GM19023 (cell line): ENCODE measurements at regions not wholly inside any gene's neighbourhood (a gene's known extent, or its start where the extent isn't known, plus 50 kb on each side); places are given as distances from the start of the nearest gene placed in this dataset.
"Not testable (repeated sequence)": the region's sequence is repeated elsewhere in the genome, so short reads cannot be mapped to it uniquely, and the experiment has no call there.

Source experiments
- ATAC-seq: cut with Tn5 transposase; IDR thresholded peaks from one replicate; pipeline ENCODE4 v1.9.1; 2021; ENCODE audit warnings: mild to moderate bottlenecking, moderate library complexity; ENCODE audit not compliant: unreplicated experiment

DNA sequence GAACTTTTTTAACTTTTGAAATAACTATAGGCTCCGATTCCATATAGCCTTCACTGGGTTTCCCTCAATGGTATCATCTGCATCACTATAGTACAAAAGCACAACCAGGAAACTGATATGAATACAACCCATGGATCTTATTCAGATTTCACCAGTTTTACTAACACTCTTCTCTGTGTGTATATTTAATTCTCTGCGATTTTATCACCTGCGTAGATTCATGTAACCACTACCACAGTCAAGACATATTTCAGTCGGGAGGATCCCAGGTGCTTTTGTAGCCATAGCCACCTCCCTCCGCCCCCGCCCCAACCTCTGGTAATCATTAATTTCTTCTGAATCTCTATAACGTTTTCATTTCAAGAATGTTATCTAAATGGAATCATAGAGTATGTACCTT lies 82.8 kb upstream of the C7orf33 start:
- ATAC-seq = no peak

DNA sequence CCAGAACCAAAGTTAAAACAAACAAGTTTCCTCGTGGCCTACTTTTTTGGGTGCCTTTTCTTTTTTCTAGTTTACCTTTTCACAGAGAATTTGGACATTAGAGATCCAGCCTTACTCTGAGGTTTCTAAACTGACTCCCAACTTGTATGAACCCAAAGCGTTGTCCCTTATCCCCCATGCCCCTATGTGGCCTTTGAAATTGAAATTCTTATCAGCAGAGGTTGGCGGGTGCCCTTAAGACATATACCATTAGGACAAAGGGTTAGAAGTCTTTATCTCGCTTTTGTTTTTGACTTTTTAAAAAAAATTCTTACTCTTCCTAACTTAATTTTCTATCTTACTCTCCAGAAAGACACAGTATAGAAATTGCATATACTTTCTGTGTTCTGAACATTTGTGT lies 76.3 kb upstream of the C7orf33 start:
- ATAC-seq = no peak

DNA sequence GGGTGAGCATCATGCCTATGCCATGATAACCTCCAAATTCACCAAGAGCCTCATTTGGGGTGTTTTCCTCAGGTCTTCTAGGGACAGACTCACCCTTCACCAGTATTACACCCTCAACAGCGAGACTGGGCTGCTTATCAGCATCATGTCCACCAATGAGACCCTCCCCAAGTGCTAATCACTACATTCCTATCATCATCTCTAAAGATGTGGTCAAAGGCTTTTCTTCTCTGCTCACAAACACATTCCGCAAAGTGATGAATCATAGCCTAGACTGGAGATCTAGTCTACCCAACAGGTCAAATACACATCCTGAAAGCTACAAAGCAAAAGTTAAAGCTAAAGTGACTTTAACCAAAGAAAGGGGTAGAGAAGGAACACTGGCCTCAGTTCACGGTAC lies 75.3 kb upstream of the C7orf33 start:
- ATAC-seq = no peak

DNA sequence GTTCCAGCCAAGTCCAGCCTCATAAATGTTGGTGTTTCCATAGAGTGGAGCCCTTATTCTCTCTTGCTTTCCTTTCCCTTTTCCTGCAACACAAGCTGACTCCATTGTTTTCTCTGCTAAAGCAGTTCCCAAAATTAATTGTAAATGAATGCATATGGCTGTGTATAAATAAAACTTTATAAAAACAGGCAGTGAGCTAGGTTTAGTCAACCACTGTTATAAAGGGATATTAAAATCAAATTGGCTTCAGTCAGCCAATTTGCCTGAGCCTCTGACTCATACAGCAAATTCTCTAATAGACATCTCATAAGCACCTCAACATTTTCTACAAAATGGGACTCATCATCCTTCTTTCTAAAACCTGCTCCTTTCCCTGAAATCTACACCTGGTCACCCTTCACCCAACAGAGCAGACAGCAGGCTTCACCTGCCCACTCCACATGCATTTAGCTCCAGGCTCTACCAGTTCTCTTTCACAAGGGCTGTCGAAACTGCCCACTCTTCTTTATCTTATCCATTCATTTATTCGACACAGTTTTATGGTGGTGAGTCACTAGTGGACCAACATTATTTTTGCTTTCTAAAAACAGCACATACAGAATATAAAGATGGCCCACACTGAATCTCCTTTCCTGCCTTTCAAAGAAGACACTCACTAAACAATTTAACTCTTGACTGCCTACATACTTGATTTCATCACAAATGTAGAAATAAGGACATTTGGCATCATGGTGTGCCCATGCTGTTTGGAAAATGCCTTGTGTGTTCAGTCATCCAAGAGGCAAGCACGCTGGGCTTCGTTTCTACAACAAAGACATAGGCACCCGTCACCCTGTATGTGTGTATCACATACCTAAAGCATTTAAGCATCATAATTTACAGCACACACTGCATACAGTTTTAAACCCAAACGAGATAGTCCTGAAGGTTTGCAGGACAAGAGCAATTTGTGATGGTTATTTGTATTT lies 74.6 kb upstream of the C7orf33 start:
- ATAC-seq = no peak

DNA sequence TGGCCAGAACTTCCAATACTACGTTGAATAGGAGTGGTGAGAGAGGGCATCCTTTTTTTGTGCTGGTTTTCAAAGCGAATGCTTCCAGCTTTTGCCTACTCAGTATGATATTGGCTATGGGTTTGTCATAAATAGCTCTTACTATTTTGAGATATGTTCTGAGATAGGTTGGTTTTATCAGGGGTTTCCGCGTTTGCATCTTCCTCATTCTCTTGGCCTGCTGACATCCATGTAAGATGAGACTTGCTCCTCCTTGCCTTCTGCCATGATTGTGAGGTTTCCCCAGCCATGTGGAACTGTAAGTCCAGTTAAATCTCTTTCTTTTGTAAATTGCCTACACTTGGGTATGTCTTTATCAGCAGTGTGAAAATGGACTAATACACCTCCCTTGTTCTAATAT lies 71.2 kb upstream of the C7orf33 start:
- not testable (repeated sequence) for ATAC-seq

DNA sequence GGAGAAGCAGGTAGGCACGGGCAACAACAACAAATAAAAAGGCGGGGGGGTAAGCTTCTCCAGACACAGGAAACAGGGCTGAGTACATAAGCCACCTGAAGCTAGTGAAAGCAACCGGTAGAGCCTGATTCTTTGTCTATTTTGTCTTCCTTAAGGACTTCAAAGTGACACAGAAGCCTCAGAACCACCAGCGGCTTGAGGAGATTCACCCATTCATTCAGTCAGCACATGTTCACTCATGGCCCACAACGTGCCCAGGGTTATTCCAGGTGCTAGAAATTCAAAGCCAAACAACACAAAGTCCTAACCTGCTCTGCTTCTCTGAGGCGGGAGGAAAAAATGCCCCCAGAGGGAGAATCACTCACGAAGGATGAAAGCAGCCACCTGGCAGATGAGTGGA lies 69.3 kb upstream of the C7orf33 start:
- no peak for ATAC-seq

DNA sequence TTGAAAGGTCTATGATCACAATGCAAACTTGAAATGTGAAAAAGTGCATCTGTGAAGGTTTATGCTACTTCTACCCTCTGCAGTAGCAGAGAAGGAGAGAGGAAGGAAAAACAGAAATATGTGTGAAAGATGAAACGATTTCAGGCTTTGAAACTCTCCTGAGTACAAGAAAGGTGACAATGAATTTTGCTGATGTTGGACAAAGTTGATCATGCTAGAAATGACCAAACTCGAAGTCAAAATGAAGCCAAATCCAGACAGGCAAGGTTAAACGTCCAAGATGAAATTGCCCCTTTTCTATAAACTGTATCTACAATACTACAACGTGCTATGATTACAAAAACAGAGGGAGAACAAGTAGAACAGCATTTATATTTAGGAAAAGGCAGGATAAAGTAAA lies 67.0 kb upstream of the C7orf33 start:
- ATAC-seq = no peak

DNA sequence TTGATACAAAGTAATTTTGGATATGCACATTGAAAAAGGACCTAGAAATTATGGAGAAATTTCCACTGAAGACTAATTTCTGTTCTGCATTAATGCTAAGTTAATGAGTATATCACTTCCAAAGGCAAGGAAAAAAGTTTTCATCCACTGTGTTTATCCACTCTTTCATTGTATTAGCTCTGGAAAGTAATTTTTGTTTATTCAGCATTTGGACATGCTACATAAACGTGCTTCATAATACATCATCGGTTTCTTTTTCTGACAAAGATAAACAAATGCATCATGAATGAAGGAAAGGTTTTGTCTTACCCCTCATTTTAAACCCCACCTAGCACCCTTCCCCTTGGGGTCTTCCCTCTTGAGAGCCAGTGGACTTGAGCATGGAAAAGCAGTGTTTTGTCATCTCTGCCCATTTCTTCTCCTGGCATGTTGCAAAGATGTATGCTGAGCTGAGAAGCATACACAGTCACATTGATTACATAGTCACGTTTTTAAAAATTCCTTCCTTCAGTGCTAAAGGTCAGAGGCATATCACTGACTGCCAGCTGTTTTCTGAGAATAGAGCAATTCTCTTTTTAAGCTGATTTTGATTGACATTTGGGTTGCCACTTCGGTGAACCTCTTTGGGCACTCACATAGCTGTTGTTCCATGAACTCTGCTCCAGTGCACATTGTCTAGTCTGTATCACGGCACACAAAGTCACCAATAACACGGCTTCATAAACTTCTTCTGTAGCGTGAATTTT lies 65.9 kb upstream of the C7orf33 start:
- no peak for ATAC-seq

DNA sequence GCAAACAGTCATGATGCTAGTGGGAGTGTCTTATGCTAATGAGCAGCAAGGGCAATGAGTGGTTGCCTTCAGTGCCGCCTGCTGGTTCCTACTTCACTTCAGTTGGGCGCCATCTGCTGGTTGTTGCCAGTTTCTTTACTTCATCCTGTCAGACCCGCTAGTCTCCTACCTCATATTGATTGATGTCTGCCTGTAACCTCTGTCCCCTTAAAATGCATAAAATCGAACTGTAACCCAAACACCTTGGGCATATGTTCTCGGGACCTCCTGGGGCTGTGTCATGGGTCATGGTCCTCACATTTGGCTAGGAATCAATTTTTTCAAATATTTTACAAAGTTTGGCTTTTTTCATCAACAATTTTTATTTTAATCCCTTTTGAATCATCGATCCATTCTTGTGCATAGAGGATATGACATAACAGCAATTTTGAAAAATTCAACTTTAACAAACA lies 62.8 kb upstream of the C7orf33 start:
- ATAC-seq = peak; percentile 99

DNA sequence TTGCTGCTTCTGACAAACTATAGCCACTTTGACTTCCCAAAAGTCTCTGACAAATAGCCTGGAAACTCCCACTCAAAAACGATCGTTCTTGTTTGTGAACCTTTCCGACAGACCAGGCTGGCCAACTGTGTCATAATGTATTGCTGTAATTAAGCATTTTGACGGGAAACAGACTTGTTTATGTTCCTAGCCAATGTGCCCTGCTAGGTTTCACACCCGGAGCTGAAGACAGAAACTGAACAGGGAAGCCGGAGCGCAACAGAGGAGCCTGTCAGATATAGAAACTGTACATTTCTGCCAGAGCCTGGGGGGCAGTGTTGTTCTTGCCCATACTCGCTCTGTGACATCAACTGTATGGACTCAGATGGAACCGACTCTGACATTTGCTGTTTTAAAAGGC lies 55.3 kb upstream of the C7orf33 start:
- no peak for ATAC-seq

DNA sequence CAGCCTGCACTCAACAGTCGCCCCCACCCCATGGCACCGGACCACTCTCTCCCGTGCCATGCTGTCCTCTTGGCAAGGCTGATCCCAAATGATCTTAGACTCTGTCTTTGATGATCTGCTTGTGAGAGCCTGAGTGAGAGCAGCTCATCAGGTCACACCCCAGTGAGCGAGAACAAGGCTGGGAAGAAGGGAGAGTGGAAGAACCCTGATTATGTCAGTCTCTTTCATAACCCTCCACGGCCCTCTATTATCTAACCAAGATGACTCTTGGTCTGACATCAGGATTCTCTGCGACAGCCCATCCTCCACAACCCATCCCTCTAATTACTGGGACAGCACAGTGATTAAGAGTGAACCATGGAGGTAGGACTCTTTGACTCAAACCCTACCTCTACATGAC lies 53.1 kb upstream of the C7orf33 start:
- ATAC-seq = no peak

DNA sequence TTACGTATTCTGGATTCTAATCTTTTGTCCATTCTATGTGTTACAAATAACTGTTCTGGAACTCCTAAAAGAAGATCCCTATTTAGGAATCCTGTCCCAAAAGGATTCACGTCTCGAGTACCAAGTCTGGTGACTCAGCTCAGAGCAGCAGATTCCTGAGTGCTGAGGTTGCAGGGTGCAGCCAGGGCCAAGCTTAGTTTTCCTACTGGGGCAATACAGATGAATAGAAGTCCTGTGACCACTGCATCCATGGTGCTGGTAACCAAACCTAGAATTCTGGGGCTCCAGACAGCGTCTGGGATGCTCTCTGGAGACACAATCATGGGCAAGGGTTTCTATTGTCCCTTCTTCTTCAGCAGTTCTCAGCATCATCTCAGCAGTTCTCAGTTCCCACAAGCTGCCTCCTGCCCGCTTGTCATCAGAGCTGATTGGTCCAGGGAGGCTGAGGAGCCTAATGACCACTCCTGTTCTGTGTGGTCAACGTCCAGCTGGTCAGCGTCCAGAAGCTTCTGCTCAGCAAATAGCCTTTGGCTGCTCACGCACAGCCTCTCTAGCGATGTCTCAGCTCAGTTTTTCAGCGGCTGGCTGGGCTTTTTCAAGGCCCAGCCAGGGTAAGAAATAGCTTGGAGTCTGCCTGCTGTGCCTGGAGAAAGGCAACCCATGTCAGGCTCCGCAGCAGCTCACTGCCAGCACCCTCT lies 50.4 kb upstream of the C7orf33 start:
- ATAC-seq = no peak
